ENCODE measurements at regions not wholly inside any gene's neighbourhood (a gene's known extent, or its start where the extent isn't known, plus 50 kb on each side); places are given as distances from the start of the nearest gene placed in this dataset.

- TF ChIP-seq EZH2 (IDR thresholded peaks at IDR 0.05), result no peak
- no peak for TF ChIP-seq POLR2AphosphoS5 (IDR thresholded peaks at IDR 0.05; ENCODE audit: borderline replicate concordance, low read depth, low read length)
- no peak for TF ChIP-seq FOXP2 (optimal IDR thresholded peaks at IDR 0.05; ENCODE audit: control extremely low read depth, extremely low read length, insufficient read depth)
Observed at GRCh38 chr2:158011055-158011771, 90.5 kb upstream of the UPP2 start.

Measured in SK-N-MC (cell line).